Karpas-422 (cell line): ENCODE measurements at regions not wholly inside any gene's neighbourhood (a gene's known extent, or its start where the extent isn't known, plus 50 kb on each side); places are given as distances from the start of the nearest gene placed in this dataset.

Experiments used
- DNase-seq: peaks from one replicate; pipeline ENCODE4 v3.0.0-alpha.2; 2015
- H2AFZ ChIP-seq: fragments of 200-600 bp; sonication (generic); 2 replicates; pipeline ENCODE4 v1.6.1; 2014; ENCODE audit warnings: antibody characterized with exemption, low read length, mixed read lengths
- H3K27ac ChIP-seq: fragments of 200-600 bp; sonication (generic); 2 replicates; pipeline ENCODE4 v1.5.1; 2014; ENCODE audit warnings: mild to moderate bottlenecking, low read length, moderate library complexity
- H3K27me3 ChIP-seq: fragments of 200-600 bp; sonication (generic); 2 replicates; pipeline ENCODE4 v1.6.1; 2014; ENCODE audit warnings: low read length, mixed read lengths
- H3K36me3 ChIP-seq: fragments of 200-600 bp; sonication (generic); 2 replicates; pipeline ENCODE4 v1.6.1; 2014; ENCODE audit warnings: low read length, mixed read lengths; ENCODE audit not compliant: insufficient read depth
- H3K4me1 ChIP-seq: fragments of 200-600 bp; sonication (generic); 2 replicates; pipeline ENCODE4 v1.6.1; 2014; ENCODE audit warnings: mild to moderate bottlenecking, low read length, mixed read lengths
- H3K4me2 ChIP-seq: fragments of 200-600 bp; sonication (generic); 2 replicates; pipeline ENCODE4 v1.6.1; 2014; ENCODE audit warnings: low read length, low read depth, mild to moderate bottlenecking; ENCODE audit not compliant: poor library complexity, severe bottlenecking
- H3K4me3 ChIP-seq: fragments of 200-600 bp; sonication (generic); 2 replicates; pipeline ENCODE4 v1.5.1; 2014; ENCODE audit warnings: mild to moderate bottlenecking, antibody characterized with exemption, low read length, mixed read lengths
- H3K79me2 ChIP-seq: fragments of 200-600 bp; sonication (generic); 2 replicates; pipeline ENCODE4 v1.6.1; 2014; ENCODE audit warnings: mild to moderate bottlenecking, low read length, mixed read lengths
- H3K9ac ChIP-seq: fragments of 200-600 bp; sonication (generic); 2 replicates; pipeline ENCODE4 v1.6.0; 2014; ENCODE audit warnings: low read length
- H3K9me2 ChIP-seq: fragments of 200-600 bp; sonication (generic), shearing (Covaris generic); replicated peaks from 2 replicates; pipeline ENCODE4 v1.6.0; 2014; ENCODE audit warnings: mild to moderate bottlenecking, low read length, moderate library complexity; ENCODE audit not compliant: insufficient read depth
- H3K9me3 ChIP-seq: fragments of 300-700, 200-600 bp; sonication (generic); 2 replicates; pipeline ENCODE4 v1.6.1; 2014; ENCODE audit warnings: low read length, mixed read lengths
- H4K20me1 ChIP-seq: fragments of 200-600 bp; sonication (generic); 2 replicates; pipeline ENCODE4 v1.6.1; 2014; ENCODE audit warnings: mild to moderate bottlenecking, antibody characterized with exemption, low read length, low read depth; ENCODE audit not compliant: insufficient read depth

- DNase-seq, result no peak
- Histone ChIP-seq H2AFZ (no peak overlapping the region), H3K4me1 (no peaks in the 10 kb centered on the region), H3K36me3 (no peaks in the 10 kb centered on the region), H3K27me3 (no peaks in the 10 kb centered on the region), H3K4me2 (no peak overlapping the region), H3K27ac (no peak overlapping the region), H4K20me1 (no peaks in the 10 kb centered on the region), H3K9me2 (no peaks in the 10 kb centered on the region), H3K9me3 (no peaks in the 10 kb centered on the region), H3K9ac (no peak overlapping the region), H3K79me2 (no peaks in the 10 kb centered on the region), H3K4me3 (no peak overlapping the region)
Observed at GRCh38 chr2:33933203-33933602, 334.1 kb upstream of the FAM98A start.

GRCh38 chr2:33931164-33931563, 332.1 kb upstream of the FAM98A start:
- H3K27ac ChIP-seq, result no peak overlapping the region
- H3K4me2 ChIP-seq, result no peak overlapping the region
- H3K4me3 ChIP-seq, result no peak overlapping the region
- H3K36me3 ChIP-seq, result no peaks in the 10 kb centered on the region
- no peak overlapping the region for H2AFZ ChIP-seq
- no peaks in the 10 kb centered on the region for H3K79me2 ChIP-seq
- H3K27me3 ChIP-seq, result no peaks in the 10 kb centered on the region
- no peaks in the 10 kb centered on the region for H3K9me3 ChIP-seq
- H3K4me1 ChIP-seq, result no peaks in the 10 kb centered on the region
- H3K9ac ChIP-seq, result no peak overlapping the region
- H4K20me1 ChIP-seq, result no peaks in the 10 kb centered on the region
- DNase-seq, result no peak
- no peaks in the 10 kb centered on the region for H3K9me2 ChIP-seq

DNA sequence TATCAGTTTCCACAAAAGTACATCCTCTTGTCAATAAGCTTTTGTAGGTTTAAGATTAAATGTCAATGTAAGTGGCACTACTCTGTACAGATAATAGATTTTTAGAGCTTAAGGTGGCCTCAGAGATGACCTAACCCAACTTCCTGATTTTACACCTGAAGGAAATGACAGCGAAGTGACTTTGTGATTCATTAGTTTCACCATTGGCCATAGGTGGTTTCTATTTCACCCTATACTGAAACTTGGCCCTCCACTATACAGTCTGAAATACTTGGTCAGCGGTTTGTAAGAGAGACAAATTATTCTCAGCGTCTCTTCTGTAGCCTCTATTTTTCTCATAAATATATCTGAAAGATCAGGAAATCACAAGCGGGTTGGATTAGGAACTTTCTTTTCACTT, 330.4 kb upstream of the FAM98A start:
- no peak for DNase-seq
- Histone ChIP-seq H3K27ac (no peak overlapping the region), H3K27me3 (no peaks in the 10 kb centered on the region), H3K4me1 (no peaks in the 10 kb centered on the region), H3K36me3 (no peaks in the 10 kb centered on the region), H3K79me2 (no peaks in the 10 kb centered on the region), H3K4me2 (no peak overlapping the region), H4K20me1 (no peaks in the 10 kb centered on the region), H2AFZ (no peak overlapping the region), H3K9ac (no peak overlapping the region), H3K4me3 (no peak overlapping the region), H3K9me2 (no peaks in the 10 kb centered on the region), H3K9me3 (no peaks in the 10 kb centered on the region)

DNA sequence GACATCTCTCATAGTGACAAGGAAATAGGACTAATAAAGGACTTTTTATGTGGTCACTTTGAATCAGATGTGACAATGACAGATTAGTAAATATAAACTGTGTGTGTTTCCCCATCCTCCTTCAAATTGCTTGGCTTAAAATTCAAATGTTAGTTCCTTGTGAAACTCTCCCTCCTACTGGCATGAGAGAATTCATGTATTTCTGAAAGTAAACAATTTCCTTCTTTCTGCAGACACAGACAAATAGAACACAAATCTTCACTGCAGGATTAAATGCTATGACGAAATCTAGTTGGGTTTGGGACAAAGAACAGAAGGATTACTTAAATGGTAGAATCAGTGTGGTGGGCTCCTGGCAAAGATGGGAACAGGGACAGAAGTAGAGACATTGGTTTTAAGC, 328.7 kb upstream of the FAM98A start:
- Histone ChIP-seq H3K9me2 (no peaks in the 10 kb centered on the region), H3K4me3 (no peak overlapping the region), H3K9ac (no peak overlapping the region), H3K27ac (no peak overlapping the region), H2AFZ (no peak overlapping the region), H3K79me2 (no peaks in the 10 kb centered on the region), H3K9me3 (no peaks in the 10 kb centered on the region), H4K20me1 (no peaks in the 10 kb centered on the region), H3K4me1 (no peaks in the 10 kb centered on the region), H3K27me3 (no peaks in the 10 kb centered on the region), H3K36me3 (no peaks in the 10 kb centered on the region), H3K4me2 (no peak overlapping the region)
- DNase-seq, result no peak

DNA sequence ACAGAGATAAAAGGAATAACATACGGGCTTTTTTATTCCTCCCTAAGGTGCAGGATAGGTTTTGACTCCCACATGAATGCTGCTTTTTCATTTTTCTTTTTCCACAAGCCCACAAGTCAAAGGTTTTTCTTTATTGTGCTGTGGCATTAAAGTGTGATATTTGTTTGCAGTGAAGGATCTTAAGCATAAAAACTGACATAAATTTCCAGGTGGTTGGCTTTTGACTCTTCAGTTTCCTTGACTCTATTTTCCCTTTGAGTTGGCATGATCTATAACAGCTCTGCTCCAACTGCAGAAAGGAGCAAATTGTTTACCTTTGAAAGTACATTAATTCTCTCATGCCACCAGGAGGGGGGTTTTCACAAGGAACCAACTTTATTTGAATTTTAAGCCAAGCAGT, 326.2 kb upstream of the FAM98A start:
- H3K4me1 ChIP-seq, result no peaks in the 10 kb centered on the region

DNA sequence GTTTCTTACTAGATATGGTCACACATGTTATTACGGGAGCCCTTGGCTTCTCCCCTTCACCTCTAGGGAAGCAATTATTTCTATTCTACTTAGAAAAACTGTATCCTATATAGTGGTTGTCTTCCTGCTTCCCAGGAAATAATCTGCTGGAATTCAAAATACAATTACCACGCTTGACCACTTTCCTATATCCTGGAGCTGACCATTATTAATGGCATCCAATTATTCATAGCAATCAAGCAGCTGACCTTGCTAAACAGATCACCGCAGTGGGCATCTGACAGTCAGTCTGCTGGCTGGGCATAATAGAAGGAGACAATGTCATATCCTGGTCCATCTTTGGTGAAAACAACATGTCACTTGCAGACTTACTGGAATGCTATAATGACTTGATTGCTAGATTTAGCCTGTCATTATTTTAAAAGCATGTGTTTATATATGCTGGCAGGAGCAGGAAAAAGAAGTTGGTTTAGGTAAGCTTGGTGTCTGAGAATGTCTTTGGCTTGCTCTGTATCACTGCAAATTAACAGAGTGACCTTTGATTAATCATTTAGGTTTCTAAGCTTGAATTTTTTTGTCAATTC, 325.6 kb upstream of the FAM98A start:
- Histone ChIP-seq H3K79me2 (no peaks in the 10 kb centered on the region), H3K4me2 (no peak overlapping the region), H3K27ac (no peak overlapping the region), H3K36me3 (no peaks in the 10 kb centered on the region), H4K20me1 (no peaks in the 10 kb centered on the region), H2AFZ (no peak overlapping the region), H3K9me3 (no peaks in the 10 kb centered on the region), H3K9ac (no peak overlapping the region), H3K27me3 (no peaks in the 10 kb centered on the region), H3K4me1 (no peaks in the 10 kb centered on the region), H3K4me3 (no peak overlapping the region), H3K9me2 (no peaks in the 10 kb centered on the region)
- DNase-seq, result no peak

More for the DNA sequence above, 326.2 kb upstream of the FAM98A start:
- no peak overlapping the region for H3K4me2 ChIP-seq
- no peaks in the 10 kb centered on the region for H3K9me3 ChIP-seq
- H3K4me3 ChIP-seq, result no peak overlapping the region
- H3K27me3 ChIP-seq, result no peaks in the 10 kb centered on the region
- H3K27ac ChIP-seq, result no peak overlapping the region
- no peak overlapping the region for H3K9ac ChIP-seq
- no peaks in the 10 kb centered on the region for H3K9me2 ChIP-seq
- H4K20me1 ChIP-seq, result no peaks in the 10 kb centered on the region
- no peak for DNase-seq
- H3K36me3 ChIP-seq, result no peaks in the 10 kb centered on the region
- H2AFZ ChIP-seq, result no peak overlapping the region
- H3K79me2 ChIP-seq, result no peaks in the 10 kb centered on the region

DNA sequence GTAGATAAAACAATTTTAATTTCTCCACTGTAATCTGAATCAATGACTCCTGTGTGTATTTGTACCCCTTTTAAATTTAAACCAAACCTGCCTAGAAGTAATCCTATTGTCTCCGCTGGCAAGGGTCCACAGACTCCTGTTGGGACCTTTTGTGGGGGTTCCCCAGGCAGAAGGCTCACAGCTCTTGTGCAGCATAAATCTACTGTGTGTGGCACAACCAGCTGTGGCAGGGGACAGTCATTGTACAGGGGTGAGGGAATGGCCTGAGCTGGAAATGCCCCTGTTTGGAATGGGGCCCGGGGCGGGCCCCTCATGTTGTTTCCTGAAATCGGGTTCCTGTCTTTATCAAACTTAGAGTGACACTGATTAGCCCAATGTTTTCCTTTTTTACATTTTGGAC, 318.2 kb upstream of the FAM98A start:
- no peak overlapping the region for H3K9ac ChIP-seq
- H3K36me3 ChIP-seq, result no peaks in the 10 kb centered on the region
- no peaks in the 10 kb centered on the region for H3K4me1 ChIP-seq
- H3K9me2 ChIP-seq, result no peaks in the 10 kb centered on the region
- H3K4me2 ChIP-seq, result no peak overlapping the region
- peaks cover 7% of the 10 kb centered on the region for H3K9me3 ChIP-seq
- no peaks in the 10 kb centered on the region for H3K27me3 ChIP-seq
- no peak overlapping the region for H3K27ac ChIP-seq
- no peaks in the 10 kb centered on the region for H4K20me1 ChIP-seq
- DNase-seq, result no peak
- no peak overlapping the region for H3K4me3 ChIP-seq
- H3K79me2 ChIP-seq, result no peaks in the 10 kb centered on the region
- no peak overlapping the region for H2AFZ ChIP-seq

GRCh38 chr2:33913071-33913616, 314.0 kb upstream of the FAM98A start:
- Histone ChIP-seq H2AFZ (no peak overlapping the region), H3K27me3 (no peaks in the 10 kb centered on the region), H3K27ac (no peak overlapping the region), H3K4me2 (no peak overlapping the region), H3K36me3 (no peaks in the 10 kb centered on the region), H3K9me3 (peaks cover 7% of the 10 kb centered on the region), H3K4me1 (no peaks in the 10 kb centered on the region), H3K4me3 (no peak overlapping the region), H3K9ac (no peak overlapping the region), H4K20me1 (no peaks in the 10 kb centered on the region), H3K79me2 (no peaks in the 10 kb centered on the region), H3K9me2 (no peaks in the 10 kb centered on the region)
- DNase-seq, result no peak
